DMS114 treated with DMSO at 0.1 percent for 48 hours (cell line): ENCODE measurements at regions not wholly inside any gene's neighbourhood (a gene's known extent, or its start where the extent isn't known, plus 50 kb on each side); places are given as distances from the start of the nearest gene placed in this dataset.
"Not testable (repeated sequence)": the region's sequence is repeated elsewhere in the genome, so short reads cannot be mapped to it uniquely, and the experiment has no call there.

ENCODE experiments used
- DNase-seq: peaks from one replicate; lab custom pipeline; 2025; ENCODE audit not compliant: unreplicated experiment; lab: John Stamatoyannopoulos, UW

DNA sequence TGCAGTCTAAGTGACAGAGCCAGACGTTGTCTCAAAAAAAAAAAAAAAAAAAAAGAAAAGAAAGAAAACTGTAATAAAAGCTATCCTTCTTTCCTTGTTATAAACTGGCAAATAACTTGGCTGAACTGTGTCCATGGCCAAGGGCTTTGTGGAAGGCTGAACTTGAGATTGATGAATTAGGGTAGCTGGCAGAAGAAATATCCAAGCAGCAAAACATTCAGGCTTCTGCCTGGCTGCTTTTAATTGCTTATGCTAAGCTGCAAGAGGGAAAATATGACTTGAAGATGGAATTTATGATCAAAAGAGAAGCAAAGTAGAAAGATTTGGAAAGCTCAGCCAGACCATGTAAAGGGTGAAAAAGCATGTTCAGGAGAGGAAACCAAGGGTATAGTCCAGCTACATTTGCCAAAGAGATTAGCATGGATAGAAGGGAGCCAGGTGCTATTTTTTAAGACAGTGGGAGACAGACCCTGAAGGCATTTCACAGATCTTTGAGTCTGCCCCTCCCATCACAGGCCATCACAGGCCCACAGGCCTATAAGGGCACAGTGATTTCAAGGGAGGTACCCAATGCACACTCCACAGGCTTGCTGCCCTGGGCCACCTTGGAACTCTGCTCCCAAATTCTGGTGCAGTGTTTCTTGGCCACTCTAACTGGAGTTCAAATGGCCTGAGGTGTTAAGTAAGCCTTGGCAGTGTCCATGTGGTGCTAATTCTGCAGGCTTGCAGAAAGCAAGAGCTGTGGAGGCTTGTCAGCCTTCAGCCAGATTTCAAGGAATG lies 226.0 kb downstream of the AEBP2 start:
- no peak for DNase-seq

DNA sequence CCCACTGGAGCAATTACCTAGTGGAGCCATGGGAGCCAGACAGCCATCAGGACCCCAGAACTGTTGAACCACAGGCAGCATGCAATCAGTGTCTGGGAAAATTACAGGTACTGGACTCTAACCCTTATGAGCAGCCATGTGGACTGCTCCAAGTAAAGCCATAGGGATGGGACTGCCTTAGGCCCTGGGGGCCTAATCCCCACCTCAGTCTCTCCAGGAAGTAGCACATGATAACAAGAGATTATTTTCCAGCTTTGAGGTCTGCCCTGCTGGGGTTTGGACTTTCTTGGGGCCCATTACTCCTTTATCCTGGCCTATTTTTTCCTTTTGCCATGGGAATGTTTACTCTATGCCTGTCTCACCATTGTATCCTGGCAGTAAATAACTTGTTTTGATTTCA lies 226.8 kb downstream of the AEBP2 start:
- DNase-seq = no peak

DNA sequence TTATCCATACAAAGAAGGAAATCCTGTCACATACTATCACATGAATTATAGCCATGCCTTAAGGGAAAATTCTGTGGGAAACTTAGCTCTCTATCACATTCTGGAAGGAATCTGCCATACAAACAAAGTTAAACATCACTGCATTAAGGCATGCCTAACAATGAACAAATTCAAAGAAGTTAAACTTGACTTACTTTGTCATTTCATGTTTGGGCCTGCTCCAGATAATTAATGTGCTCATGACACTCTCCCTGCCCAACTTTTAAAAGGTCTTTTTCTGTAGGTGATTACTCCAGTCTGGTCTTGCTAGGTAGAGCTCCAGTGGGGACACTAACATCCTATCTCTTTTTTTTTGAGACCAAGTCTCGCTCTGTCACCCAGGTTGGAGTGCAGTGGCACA lies 230.5 kb downstream of the AEBP2 start:
- no peak for DNase-seq

- DNase-seq = no peak
Observed at GRCh38 chr12:19671695-19672094, 232.4 kb downstream of the AEBP2 start.

- DNase-seq = no peak
Observed at GRCh38 chr12:19674437-19674836, 235.1 kb downstream of the AEBP2 start.

DNA sequence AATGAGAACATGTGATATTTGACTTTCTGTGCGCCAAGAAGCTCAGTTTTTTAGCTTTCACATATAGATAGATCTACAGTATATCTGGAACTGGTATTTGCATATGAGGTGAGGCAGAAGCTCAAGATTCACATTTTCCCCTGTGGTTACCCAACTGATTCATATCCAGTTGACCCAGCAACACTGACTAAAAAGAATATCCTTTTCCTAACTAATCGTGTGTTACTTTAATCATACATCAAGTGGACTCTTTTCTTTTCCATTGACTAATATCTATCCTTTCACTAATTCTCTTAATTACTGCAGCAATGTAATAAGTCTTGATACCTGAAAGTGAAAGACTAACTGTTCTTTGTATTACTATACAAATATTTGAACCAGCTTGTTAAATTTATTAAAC lies 236.1 kb downstream of the AEBP2 start:
- DNase-seq = no peak

DNA sequence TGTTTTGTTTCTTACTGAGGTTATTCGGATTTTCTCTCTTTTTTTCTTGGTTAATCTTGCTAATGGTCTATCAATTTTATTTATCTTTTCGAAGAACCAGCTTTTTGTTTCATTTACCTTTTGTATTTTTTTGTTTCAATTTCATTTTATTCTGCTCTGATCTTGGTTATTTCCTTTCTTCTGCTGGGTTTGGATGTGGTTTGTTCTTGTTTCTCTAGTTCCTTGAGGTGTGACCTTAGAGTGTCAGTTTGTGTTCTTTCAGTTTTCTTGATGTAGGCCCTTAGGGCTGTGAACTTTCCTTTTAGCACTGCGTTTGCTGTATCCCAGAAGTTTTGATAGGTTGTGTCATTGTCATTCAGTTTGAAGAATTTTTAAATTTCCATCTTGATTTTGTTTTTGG lies 239.2 kb downstream of the AEBP2 start:
- DNase-seq = not testable (repeated sequence)

DNA sequence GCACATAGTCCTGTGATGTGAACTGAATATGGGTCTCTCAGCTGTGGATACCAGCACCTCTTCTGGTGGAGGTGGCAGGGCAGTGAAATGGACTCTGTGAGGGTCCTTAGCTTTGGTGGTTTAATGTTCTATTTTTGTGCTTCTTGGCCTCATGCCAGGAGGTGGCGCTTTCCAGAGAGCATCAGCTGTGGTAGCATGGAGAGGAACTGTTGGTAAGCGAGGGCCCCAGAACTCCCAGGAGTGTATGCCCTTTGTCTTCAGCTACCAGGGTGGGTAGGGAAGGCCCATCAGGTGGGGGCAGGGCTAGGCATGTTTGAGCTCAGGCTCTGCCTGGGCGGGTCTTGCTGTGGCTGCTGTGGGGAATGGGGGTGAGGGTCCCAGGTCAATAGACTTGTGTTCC lies 241.7 kb downstream of the AEBP2 start:
- no peak for DNase-seq

GRCh38 chr12:19683178-19683927 lies 244.1 kb downstream of the AEBP2 start:
- DNase-seq = no peak

DNA sequence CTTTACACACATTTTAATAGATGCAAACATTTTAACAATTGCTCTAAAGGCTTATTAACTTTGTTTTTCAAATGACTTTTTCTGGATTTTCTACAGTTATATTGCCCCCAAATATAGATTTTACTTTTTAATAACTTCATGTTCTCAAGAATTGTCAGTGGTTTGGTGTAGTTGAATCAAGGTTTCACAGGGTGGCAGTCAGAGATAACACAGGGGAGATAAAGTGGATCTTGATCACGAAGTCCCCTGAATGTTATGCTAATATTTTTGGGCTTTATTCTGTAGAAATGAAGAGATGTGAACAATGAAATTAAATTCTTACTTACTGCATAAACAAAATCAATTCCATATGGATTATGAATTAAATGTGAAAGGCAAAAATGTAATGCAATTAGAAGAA lies 248.1 kb downstream of the AEBP2 start:
- no peak for DNase-seq

- no peak for DNase-seq
Observed at GRCh38 chr12:19688532-19688931, 249.2 kb downstream of the AEBP2 start.

DNA sequence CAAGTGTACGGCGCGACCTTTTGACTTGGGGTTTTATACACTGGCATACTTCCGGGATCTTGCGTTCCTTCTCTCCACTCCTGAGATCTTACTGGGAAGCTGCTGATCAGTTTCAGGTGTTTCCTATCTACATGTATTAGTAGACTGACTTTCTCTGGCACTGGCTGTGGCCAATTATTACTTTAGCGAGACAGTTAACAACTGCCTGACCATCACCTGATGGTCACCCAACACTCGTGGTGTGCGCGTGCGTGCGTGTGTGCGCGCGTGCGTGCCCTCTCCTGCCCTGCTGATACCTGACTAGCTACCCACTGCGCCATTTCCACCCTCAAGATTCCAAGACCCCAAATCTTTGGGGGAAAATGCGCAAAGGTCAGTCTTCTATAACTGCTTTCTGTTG lies 249.9 kb downstream of the AEBP2 start:
- no peak for DNase-seq

GRCh38 chr12:19689801-19690472 lies 250.6 kb downstream of the AEBP2 start:
- DNase-seq = no peak

GRCh38 chr12:19692091-19692490 lies 252.8 kb downstream of the AEBP2 start:
- DNase-seq = no peak

- no peak for DNase-seq
Observed at GRCh38 chr12:19692566-19692965, 253.3 kb downstream of the AEBP2 start.

- DNase-seq = no peak
Observed at GRCh38 chr12:19694627-19695026, 255.3 kb downstream of the AEBP2 start.

DNA sequence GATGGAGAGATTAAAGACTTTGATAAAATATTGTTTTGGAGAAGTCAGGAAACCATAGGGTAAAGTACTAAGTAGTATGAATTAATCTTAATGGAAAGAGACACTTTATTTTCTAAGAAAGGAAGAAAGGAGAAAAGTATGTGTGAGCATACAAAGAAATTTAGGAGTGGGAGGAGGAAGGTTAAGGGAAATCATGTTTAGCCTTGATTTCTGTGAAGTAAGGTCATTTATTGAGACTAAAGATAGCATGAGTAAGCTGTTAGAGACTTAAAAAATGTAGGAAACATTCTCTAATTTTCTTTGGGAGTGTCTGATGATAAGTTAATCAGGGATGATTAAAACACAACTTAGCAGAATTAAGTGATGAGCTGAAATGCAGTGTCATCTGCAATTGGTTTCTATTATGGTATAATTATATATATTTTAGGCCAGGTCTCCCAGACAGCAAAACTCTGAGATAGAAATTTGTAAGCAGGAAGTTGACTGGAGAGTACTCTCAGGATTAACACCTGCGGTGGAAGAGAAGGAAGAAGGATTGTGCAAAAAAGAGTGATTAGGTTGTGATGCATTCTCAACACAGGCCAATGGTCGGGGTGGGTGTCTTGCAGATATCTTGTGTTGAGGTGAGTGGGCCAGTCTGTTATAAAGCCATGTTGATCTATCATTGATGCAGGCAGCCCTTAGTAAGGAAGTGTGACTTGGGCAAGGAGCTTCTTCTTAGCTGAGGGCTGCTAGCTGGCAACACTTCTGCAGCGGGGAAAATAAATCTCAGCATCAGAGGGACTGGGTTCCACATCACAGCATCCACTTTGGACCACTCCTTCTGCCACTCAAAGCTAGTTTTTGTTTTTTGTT lies 256.2 kb downstream of the AEBP2 start:
- no peak for DNase-seq

DNA sequence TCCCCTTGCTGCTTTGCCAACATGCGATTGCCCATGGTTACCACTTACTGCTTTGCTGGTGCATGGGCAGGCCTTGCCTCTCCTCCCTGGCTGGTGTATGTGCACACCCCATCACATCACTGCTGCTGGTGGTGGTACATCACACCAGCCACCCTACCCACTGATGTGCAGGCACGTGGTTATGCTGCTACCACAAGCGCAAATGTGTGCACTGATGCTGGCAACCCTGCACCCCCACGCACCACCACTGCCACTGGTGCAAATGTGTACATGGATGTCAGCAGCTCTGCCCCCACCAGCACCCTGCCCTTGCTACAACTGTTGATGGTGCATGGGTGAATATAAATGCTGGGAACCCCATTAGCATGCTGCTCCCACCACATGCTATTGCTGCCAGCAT lies 261.7 kb downstream of the AEBP2 start:
- no peak for DNase-seq

- no peak for DNase-seq
Observed at GRCh38 chr12:19704966-19705365, 265.7 kb downstream of the AEBP2 start.

- no peak for DNase-seq
Observed at GRCh38 chr12:19706936-19707335, 267.6 kb downstream of the AEBP2 start.

DNA sequence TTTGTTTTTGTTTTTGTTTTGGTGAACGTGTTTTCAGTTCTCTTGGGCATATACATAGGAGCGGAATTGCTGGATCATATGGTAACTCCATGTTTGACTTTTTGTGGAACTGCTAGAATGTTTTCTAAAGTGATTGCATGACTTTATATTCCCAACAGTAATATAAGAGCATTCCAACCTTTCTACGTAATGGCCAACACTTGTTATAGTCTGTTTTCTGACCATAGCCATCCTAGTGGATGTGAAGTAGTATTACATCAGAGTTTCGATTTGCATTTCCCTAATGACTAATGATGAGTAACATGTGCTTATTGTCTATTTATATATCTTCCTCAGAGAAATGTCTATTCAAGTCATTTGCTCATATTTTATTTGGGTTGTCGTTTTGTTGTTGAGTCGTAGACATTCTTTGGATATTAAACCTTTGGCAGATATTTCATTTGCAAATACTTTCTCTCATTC lies 268.7 kb downstream of the AEBP2 start:
- no peak for DNase-seq
